Kidney (tissue), 13 donors: ENCODE measurements at regions not wholly inside any gene's neighbourhood (a gene's known extent, or its start where the extent isn't known, plus 50 kb on each side); places are given as distances from the start of the nearest gene placed in this dataset.

ENCODE experiments used
- DNase-seq, 5 donors: peaks; one replicate each; pipeline ENCODE4 v3.0.0-alpha.2; 2013 to 2020
- FAIRE-seq: peaks from 2 replicates; lab custom pipeline; 2012; peaks lifted over from hg19 to GRCh38; lab: Jason Lieb, UNC
- H3K27ac ChIP-seq, 2 donors: one replicate each; pipeline ENCODE4 v1.7.0; 2013; ENCODE audit warnings: low read depth in 2 of 2, low read length in 2 of 2, inconsistent platforms in 1 of 2
- H3K27me3 ChIP-seq: one replicate; pipeline ENCODE4 v1.7.1; 2013; ENCODE audit warnings: low read length, inconsistent platforms; ENCODE audit not compliant: control insufficient read depth, insufficient read depth
- H3K36me3 ChIP-seq, 3 donors: one replicate each; pipeline versions ENCODE4 v1.7.0 to v1.7.1; 2013; ENCODE audit warnings: low read length in 3 of 3, control low read depth in 1 of 3, inconsistent platforms in 1 of 3; ENCODE audit not compliant: insufficient read depth in 3 of 3, control insufficient read depth in 2 of 3
- H3K4me1 ChIP-seq, 3 donors: one replicate each; pipeline versions ENCODE4 v1.7.0 to v1.7.1; 2013; ENCODE audit warnings: low read length in 3 of 3, inconsistent platforms in 1 of 3, low read depth in 1 of 3; ENCODE audit not compliant: control insufficient read depth in 2 of 3, insufficient read depth in 2 of 3
- H3K4me3 ChIP-seq, 3 donors: one replicate each; pipeline versions ENCODE4 v1.7.0 to v1.8.1; 2013; ENCODE audit warnings: low read length in 3 of 3, control low read depth in 1 of 3, inconsistent platforms in 1 of 3
- H3K9ac ChIP-seq, 3 donors: one replicate each; pipeline versions ENCODE4 v1.7.0 to v1.7.1; 2013; ENCODE audit warnings: low read length in 3 of 3, control low read depth in 1 of 3, inconsistent platforms in 1 of 3
- H3K9me3 ChIP-seq, 3 donors: one replicate each; pipeline versions ENCODE4 v1.7.0 to v1.7.1; 2013; ENCODE audit warnings: low read length in 3 of 3, control low read depth in 1 of 3, inconsistent platforms in 1 of 3; ENCODE audit not compliant: control insufficient read depth in 2 of 3, insufficient read depth in 1 of 3
- CTCF ChIP-seq: IDR thresholded peaks from 3 replicates; pipeline ENCODE4 v1.5.1; 2012; ENCODE audit warnings: mild to moderate bottlenecking, moderate library complexity, borderline replicate concordance; ENCODE audit not compliant: insufficient read depth; ENCODE audit errors: extremely low read depth
- intact Hi-C: fragments of 100-400 bp; cut with DNase I; formaldehyde crosslinking; loops from one replicate; pipeline ENCODE4 v1.11.1; 2022
- donor health status: control.
- donor health status: control.
- donor health status: control.
- donor health status: control.
- donor health status: control.
- donor health status: DM: yes; HTN: yes; CAD: no.
- donor health status: Normal renal cell carcinoma (clear cell type).

- no peak for TF ChIP-seq CTCF
- no peaks in the 10 kb centered on the region for H3K36me3 ChIP-seq
- DNase-seq (no peak), FAIRE-seq (no peak)
- H3K9me3 ChIP-seq = no peaks in the 10 kb centered on the region
- H3K27me3 ChIP-seq = no peaks in the 10 kb centered on the region
- no peak overlapping the region for H3K27ac ChIP-seq
- H3K4me1 ChIP-seq = no peaks in the 10 kb centered on the region
- no peak overlapping the region for H3K4me3 ChIP-seq
- intact Hi-C loops = no loop called here
- no peak overlapping the region for H3K9ac ChIP-seq
Observed at GRCh38 chr11:127866109-127866508, 721.2 kb downstream of the ETS1 start.

GRCh38 chr11:127864861-127865260, 722.5 kb downstream of the ETS1 start:
- intact Hi-C loops = no loop called here
- H3K36me3 ChIP-seq = no peaks in the 10 kb centered on the region
- no peaks in the 10 kb centered on the region for H3K4me1 ChIP-seq
- H3K9ac ChIP-seq = no peak overlapping the region
- TF ChIP-seq CTCF = no peak
- no peak overlapping the region for H3K4me3 ChIP-seq
- FAIRE-seq (no peak), DNase-seq (no peak)
- H3K27me3 ChIP-seq = no peaks in the 10 kb centered on the region
- no peaks in the 10 kb centered on the region for H3K9me3 ChIP-seq
- no peak overlapping the region for H3K27ac ChIP-seq

- H3K9ac ChIP-seq = no peak overlapping the region
- H3K27me3 ChIP-seq = no peaks in the 10 kb centered on the region
- TF ChIP-seq CTCF = no peak
- DNase-seq (no peak), FAIRE-seq (no peak)
- no peaks in the 10 kb centered on the region for H3K36me3 ChIP-seq
- H3K27ac ChIP-seq = no peak overlapping the region
- no peaks in the 10 kb centered on the region for H3K9me3 ChIP-seq
- intact Hi-C loops = no loop called here
- no peaks in the 10 kb centered on the region for H3K4me1 ChIP-seq
- no peak overlapping the region for H3K4me3 ChIP-seq
Observed at GRCh38 chr11:127862406-127862805, 725.0 kb downstream of the ETS1 start.

GRCh38 chr11:127859941-127860354, 727.4 kb downstream of the ETS1 start:
- no peaks in the 10 kb centered on the region for H3K4me1 ChIP-seq
- H3K4me3 ChIP-seq = no peak overlapping the region
- H3K9ac ChIP-seq = no peak overlapping the region
- no peak for FAIRE-seq
- no peaks in the 10 kb centered on the region for H3K36me3 ChIP-seq
- intact Hi-C loops = no loop called here
- H3K27me3 ChIP-seq = no peaks in the 10 kb centered on the region
- no peaks in the 10 kb centered on the region for H3K9me3 ChIP-seq
- H3K27ac ChIP-seq = no peak overlapping the region
- no peak for DNase-seq
- TF ChIP-seq CTCF = no peak
